ENCODE measurements at regions not wholly inside any gene's neighbourhood (a gene's known extent, or its start where the extent isn't known, plus 50 kb on each side); places are given as distances from the start of the nearest gene placed in this dataset.

DNA sequence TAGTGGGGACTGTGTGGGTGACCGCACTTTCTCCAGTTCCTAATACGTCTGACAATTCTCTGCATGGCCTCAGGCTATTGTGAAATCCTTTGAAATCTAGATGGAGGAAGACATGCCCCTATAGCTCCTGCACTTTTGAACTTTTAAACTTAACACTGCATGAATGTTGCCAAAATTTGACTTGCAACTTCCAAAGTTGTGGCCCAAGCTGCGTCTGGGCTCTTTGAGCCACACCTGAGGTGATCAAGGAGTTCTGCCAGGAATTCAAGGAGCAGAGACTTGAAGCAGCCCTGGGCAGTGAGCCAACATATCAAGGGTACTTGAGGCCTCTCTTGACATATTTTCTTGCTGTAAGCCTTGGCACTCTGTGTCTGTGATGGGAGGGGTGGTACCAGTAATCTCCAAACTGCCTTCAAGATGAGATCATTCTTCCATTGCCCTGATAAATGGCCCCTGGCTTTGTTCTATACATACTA is 1336.1 kb upstream of the CDH9 start:
- no peaks in the 10 kb centered on the region for H3K36me3 ChIP-seq (ENCODE audit: control insufficient read depth, insufficient read depth, low read length)
- no peaks in the 10 kb centered on the region for H3K9me3 ChIP-seq (ENCODE audit: control insufficient read depth, insufficient read depth, low read length)
- H3K4me3 ChIP-seq (ENCODE audit: low read depth, low read length): no peak overlapping the region
- H3K27me3 ChIP-seq (ENCODE audit: control insufficient read depth, insufficient read depth, low read length): no peaks in the 10 kb centered on the region
- H3K9ac ChIP-seq (ENCODE audit: low read depth, low read length): no peak overlapping the region
- no peaks in the 10 kb centered on the region for H3K4me1 ChIP-seq (ENCODE audit: control insufficient read depth, insufficient read depth, low read length)

DNA sequence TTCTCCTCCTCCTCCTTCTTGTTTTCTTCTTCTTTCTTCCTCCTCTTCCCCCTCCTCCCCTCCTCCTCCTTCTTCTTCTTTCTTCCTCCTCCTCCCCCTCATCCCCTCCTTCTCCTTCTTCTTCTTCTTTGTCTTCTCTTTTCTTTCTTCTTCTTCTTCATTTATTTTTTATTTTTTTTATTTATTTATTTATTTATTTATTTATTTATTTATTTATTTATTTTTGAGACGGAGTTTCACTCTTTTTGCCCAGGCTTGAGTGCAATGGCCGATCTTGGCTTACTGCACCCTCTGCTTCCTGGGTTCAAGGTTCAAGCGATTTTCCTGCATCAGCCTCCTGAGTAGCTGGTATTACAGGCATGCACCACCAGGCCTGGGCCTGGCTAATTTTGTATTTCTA is 1332.5 kb upstream of the CDH9 start:
- no peaks in the 10 kb centered on the region for H3K27me3 ChIP-seq (ENCODE audit: control insufficient read depth, insufficient read depth, low read length)
- H3K4me1 ChIP-seq (ENCODE audit: control insufficient read depth, insufficient read depth, low read length): no peaks in the 10 kb centered on the region
- no peak overlapping the region for H3K4me3 ChIP-seq (ENCODE audit: low read depth, low read length)
- no peak overlapping the region for H3K9ac ChIP-seq (ENCODE audit: low read depth, low read length)
- H3K36me3 ChIP-seq (ENCODE audit: control insufficient read depth, insufficient read depth, low read length): no peaks in the 10 kb centered on the region
- no peaks in the 10 kb centered on the region for H3K9me3 ChIP-seq (ENCODE audit: control insufficient read depth, insufficient read depth, low read length)

DNA sequence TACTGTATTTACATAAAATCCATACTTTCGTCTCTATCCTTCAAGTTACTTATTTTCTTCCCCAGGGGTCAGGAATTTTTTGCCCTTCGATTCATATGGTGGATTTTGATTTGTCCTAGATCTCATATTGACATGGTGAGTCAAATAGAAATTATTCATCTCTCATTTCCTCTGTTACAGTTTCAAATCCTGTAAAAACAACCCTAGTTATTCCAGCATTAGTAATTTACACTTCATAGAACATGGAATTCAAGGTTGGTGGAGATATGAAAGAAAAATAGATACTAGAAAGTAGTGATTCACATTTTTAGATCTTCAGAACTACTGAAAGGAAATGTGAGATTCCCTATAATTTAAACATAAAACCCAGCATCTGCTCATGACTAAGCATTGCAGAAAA is 1331.0 kb upstream of the CDH9 start:
- Histone ChIP-seq H3K36me3 (ENCODE audit: control insufficient read depth, insufficient read depth, low read length) (no peaks in the 10 kb centered on the region), H3K4me1 (ENCODE audit: control insufficient read depth, insufficient read depth, low read length) (no peaks in the 10 kb centered on the region), H3K9ac (ENCODE audit: low read depth, low read length) (no peak overlapping the region), H3K4me3 (ENCODE audit: low read depth, low read length) (no peak overlapping the region), H3K27me3 (ENCODE audit: control insufficient read depth, insufficient read depth, low read length) (no peaks in the 10 kb centered on the region), H3K9me3 (ENCODE audit: control insufficient read depth, insufficient read depth, low read length) (no peaks in the 10 kb centered on the region)

DNA sequence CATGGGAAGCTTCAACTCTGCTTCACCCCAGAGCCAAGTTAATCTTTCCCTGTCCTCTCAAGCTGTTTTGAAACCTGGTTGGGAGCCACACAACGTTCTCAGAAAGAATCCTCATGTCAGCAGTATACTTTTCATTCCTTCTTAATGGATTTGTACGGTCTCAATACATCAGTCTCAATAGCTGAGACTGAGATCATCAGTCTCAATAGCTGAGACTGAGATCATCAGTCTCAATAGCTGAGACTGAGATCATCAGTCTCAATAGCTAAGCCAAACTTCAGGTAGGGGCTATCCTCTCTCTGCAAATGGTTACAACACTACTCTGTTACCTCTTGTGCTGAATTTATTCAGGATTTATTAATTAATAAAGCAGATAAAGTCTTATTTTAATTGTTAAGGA is 1317.4 kb upstream of the CDH9 start:
- H3K9me3 ChIP-seq (ENCODE audit: control insufficient read depth, insufficient read depth, low read length): no peaks in the 10 kb centered on the region
- H3K4me1 ChIP-seq (ENCODE audit: control insufficient read depth, insufficient read depth, low read length): no peaks in the 10 kb centered on the region
- H3K4me3 ChIP-seq (ENCODE audit: low read depth, low read length): no peak overlapping the region
- H3K9ac ChIP-seq (ENCODE audit: low read depth, low read length): no peak overlapping the region
- no peaks in the 10 kb centered on the region for H3K36me3 ChIP-seq (ENCODE audit: control insufficient read depth, insufficient read depth, low read length)
- H3K27me3 ChIP-seq (ENCODE audit: control insufficient read depth, insufficient read depth, low read length): no peaks in the 10 kb centered on the region

DNA sequence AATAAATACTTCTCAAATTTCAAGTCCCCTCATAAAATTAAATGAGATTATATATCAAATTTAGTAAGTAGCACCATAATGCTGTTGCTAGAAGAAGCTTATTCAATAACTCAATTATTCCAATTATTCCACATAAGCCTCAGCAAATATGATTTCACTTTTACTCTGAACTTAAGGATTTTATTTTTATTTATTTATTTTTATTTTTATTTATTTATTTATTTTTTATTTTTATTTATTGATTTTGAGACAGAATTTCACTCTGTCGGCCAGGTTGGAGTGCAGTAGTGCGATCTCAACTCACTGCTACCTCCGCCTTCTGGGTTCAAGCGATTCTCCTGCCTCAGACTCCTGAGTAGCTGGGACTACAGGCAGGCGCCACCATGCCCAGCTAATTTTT is 1308.3 kb upstream of the CDH9 start:
- Histone ChIP-seq H3K9ac (ENCODE audit: low read depth, low read length) (no peak overlapping the region), H3K36me3 (ENCODE audit: control insufficient read depth, insufficient read depth, low read length) (no peaks in the 10 kb centered on the region), H3K27me3 (ENCODE audit: control insufficient read depth, insufficient read depth, low read length) (no peaks in the 10 kb centered on the region), H3K4me1 (ENCODE audit: control insufficient read depth, insufficient read depth, low read length) (peaks cover 3% of the 10 kb centered on the region), H3K9me3 (ENCODE audit: control insufficient read depth, insufficient read depth, low read length) (no peaks in the 10 kb centered on the region), H3K4me3 (ENCODE audit: low read depth, low read length) (no peak overlapping the region)

DNA sequence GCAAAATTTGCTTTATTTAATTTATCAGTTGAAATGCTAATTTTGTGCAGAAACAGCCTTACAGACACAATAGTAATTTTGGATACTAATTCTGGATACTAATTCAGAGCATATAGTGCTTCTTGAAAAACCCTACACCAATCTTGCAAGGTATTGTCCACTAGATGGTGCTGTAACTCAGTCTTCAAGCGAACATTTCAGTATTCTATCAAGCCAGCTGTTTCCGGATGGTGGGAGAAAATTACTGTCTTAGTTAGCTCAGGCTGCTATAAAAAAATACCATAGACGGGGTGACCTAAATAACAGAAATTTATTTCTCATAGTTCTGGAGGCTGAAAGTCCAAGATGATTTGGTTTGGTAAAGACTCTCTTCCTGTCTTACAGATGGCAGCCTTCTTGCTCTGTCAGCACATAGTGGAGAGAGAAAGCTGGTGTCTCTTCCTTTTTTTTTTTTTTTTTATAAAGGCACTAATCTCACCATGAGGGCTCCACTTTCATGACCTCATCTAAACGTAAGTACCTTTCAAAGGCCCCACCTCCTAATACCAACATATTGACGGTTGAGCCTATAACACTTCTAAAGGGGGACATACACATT is 1306.5 kb upstream of the CDH9 start:
- Histone ChIP-seq H3K4me1 (ENCODE audit: control insufficient read depth, insufficient read depth, low read length) (peaks cover 3% of the 10 kb centered on the region), H3K36me3 (ENCODE audit: control insufficient read depth, insufficient read depth, low read length) (no peaks in the 10 kb centered on the region), H3K27me3 (ENCODE audit: control insufficient read depth, insufficient read depth, low read length) (no peaks in the 10 kb centered on the region), H3K4me3 (ENCODE audit: low read depth, low read length) (no peak overlapping the region), H3K9ac (ENCODE audit: low read depth, low read length) (no peak overlapping the region), H3K9me3 (ENCODE audit: control insufficient read depth, insufficient read depth, low read length) (no peaks in the 10 kb centered on the region)

DNA sequence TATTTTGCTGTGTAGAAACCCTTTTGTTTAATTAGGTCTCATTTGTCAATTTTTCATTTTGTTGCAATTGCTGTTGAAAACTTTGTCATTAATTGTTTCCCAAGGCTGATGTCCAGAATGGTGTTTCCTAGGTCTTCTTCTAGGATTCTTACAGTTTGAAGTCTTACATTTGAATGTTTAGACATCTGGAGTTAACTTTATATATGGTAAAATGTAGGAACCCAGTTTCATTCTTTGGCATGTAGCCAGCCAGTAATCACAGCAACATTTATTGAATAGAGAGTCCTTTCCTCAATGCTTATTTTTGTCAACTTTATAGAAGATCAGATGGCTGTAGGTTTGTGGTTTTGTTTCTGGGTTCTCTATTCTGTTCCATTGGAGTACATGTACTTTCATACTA is 1290.8 kb upstream of the CDH9 start:
- Histone ChIP-seq H3K9me3 (ENCODE audit: control insufficient read depth, insufficient read depth, low read length) (no peaks in the 10 kb centered on the region), H3K4me3 (ENCODE audit: low read depth, low read length) (no peak overlapping the region)

DNA sequence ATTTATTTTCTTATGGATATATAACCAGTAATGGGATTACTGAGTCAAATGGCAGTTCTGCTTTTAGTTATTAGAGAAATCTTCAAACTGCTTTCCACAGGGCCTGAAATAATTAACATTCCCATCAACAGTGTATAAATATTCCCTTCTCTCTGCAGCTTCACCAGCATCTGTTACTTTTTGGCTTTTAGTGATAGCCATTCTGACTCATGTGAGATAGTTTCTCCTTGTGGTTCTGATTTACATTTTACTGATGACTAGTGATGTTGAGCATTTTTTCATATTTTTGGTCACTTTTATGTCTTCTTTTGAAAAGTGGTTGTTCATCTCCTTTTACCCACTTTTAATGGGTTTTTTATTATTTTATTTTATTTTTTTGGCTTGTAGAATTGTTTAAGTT is 1290.3 kb upstream of the CDH9 start:
- Histone ChIP-seq H3K36me3 (ENCODE audit: control insufficient read depth, insufficient read depth, low read length) (no peaks in the 10 kb centered on the region), H3K9ac (ENCODE audit: low read depth, low read length) (no peak overlapping the region), H3K4me1 (ENCODE audit: control insufficient read depth, insufficient read depth, low read length) (no peaks in the 10 kb centered on the region), H3K9me3 (ENCODE audit: control insufficient read depth, insufficient read depth, low read length) (no peaks in the 10 kb centered on the region), H3K4me3 (ENCODE audit: low read depth, low read length) (no peak overlapping the region), H3K27me3 (ENCODE audit: control insufficient read depth, insufficient read depth, low read length) (no peaks in the 10 kb centered on the region)

More for the DNA sequence above, 1290.8 kb upstream of the CDH9 start:
- Histone ChIP-seq H3K36me3 (ENCODE audit: control insufficient read depth, insufficient read depth, low read length) (no peaks in the 10 kb centered on the region), H3K9ac (ENCODE audit: low read depth, low read length) (no peak overlapping the region), H3K4me1 (ENCODE audit: control insufficient read depth, insufficient read depth, low read length) (no peaks in the 10 kb centered on the region), H3K27me3 (ENCODE audit: control insufficient read depth, insufficient read depth, low read length) (no peaks in the 10 kb centered on the region)

DNA sequence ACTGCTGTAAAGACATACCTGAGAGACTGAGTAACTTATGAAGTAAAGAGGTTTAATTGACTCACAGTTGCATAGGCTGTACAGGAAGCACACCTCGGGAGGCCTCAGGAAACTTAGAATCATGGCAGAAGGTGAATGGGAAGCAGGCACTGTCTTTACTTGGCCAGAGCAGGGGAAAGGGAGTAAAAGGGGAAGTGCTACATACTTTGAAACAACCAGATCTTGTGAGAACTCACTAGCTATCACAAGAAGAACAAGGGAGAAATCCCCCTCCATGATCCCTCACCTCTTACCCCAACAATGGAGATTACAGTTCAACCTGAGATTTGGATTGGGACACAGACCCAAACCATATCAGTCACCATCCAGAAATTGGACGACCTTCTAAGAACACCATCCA is 1285.8 kb upstream of the CDH9 start:
- Histone ChIP-seq H3K9me3 (ENCODE audit: control insufficient read depth, insufficient read depth, low read length) (no peaks in the 10 kb centered on the region), H3K9ac (ENCODE audit: low read depth, low read length) (no peak overlapping the region), H3K4me3 (ENCODE audit: low read depth, low read length) (no peak overlapping the region), H3K27me3 (ENCODE audit: control insufficient read depth, insufficient read depth, low read length) (no peaks in the 10 kb centered on the region), H3K4me1 (ENCODE audit: control insufficient read depth, insufficient read depth, low read length) (no peaks in the 10 kb centered on the region), H3K36me3 (ENCODE audit: control insufficient read depth, insufficient read depth, low read length) (no peaks in the 10 kb centered on the region)

DNA sequence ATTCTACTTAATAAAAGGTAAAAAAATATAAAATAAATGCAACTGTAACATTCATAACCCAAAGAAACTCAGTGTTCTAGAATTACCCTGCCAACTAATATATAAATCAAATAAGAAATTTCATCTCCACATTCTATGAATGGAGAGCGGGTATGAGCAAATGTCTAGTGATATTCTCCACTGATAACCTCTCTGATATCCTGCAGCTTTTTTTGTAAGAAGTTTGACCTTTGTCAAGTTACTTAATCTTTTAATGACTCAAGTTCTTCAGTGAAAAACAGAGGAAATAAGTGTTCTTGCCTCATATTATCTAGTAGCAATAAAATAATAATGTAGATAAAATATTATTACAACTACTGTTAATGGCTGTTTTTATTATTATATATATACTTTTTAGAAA is 1275.6 kb upstream of the CDH9 start:
- Histone ChIP-seq H3K9me3 (ENCODE audit: control insufficient read depth, insufficient read depth, low read length) (no peaks in the 10 kb centered on the region), H3K9ac (ENCODE audit: low read depth, low read length) (no peak overlapping the region), H3K4me1 (ENCODE audit: control insufficient read depth, insufficient read depth, low read length) (no peaks in the 10 kb centered on the region), H3K27me3 (ENCODE audit: control insufficient read depth, insufficient read depth, low read length) (no peaks in the 10 kb centered on the region), H3K36me3 (ENCODE audit: control insufficient read depth, insufficient read depth, low read length) (no peaks in the 10 kb centered on the region), H3K4me3 (ENCODE audit: low read depth, low read length) (no peak overlapping the region)

DNA sequence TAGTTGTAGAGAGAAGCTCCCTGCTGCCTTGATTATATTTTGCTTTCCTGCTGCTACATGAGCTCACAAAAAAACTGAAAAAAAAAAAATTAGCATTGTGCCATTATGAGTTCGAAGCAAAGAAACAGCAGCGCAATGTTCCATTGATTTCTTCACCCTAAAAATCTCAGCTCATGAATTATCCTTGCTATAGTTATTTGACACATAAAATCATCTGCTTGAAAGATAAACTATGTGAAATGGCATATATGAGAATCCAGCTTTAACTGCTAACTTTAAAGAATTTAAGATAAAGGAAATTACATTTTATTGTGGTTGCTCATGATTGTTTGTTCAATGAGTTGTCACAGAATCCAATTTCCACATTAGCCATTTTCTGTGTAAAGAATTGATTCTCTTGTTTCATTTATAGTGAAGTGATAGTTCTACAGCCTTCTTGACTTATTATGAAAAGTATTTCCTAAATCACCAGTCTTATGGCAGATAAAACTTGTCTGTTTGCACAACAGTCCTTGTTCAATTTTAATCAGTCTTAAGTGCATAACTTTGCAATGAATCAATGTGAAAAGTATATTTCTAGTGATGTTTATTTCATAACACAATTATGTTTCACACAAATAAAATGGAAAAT is 1275.0 kb upstream of the CDH9 start:
- H3K9ac ChIP-seq (ENCODE audit: low read depth, low read length): no peak overlapping the region
- no peaks in the 10 kb centered on the region for H3K27me3 ChIP-seq (ENCODE audit: control insufficient read depth, insufficient read depth, low read length)
- no peaks in the 10 kb centered on the region for H3K4me1 ChIP-seq (ENCODE audit: control insufficient read depth, insufficient read depth, low read length)
- H3K9me3 ChIP-seq (ENCODE audit: control insufficient read depth, insufficient read depth, low read length): no peaks in the 10 kb centered on the region
- no peaks in the 10 kb centered on the region for H3K36me3 ChIP-seq (ENCODE audit: control insufficient read depth, insufficient read depth, low read length)
- no peak overlapping the region for H3K4me3 ChIP-seq (ENCODE audit: low read depth, low read length)

DNA sequence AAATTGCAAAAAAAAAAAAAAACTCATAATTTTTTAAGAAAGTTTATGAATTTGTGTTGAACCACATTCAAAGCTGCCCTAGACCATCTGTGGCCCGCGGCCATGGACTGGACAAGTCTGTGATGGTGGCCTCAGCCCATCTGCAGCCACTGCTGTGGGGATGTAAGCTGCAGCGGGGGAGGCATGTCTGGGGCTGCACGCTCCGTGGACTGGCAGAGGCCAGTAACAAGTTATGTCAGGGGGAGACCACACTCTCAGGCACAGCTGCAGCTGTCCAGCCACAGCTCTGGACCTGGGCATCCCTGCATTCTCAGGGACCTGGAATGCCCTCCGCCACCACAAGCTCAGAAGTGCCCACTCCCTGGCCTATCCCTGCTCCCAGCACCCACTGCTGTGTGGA is 1272.3 kb upstream of the CDH9 start:
- H3K4me1 ChIP-seq (ENCODE audit: control insufficient read depth, insufficient read depth, low read length): no peaks in the 10 kb centered on the region
- no peaks in the 10 kb centered on the region for H3K9me3 ChIP-seq (ENCODE audit: control insufficient read depth, insufficient read depth, low read length)
- no peaks in the 10 kb centered on the region for H3K36me3 ChIP-seq (ENCODE audit: control insufficient read depth, insufficient read depth, low read length)
- no peak overlapping the region for H3K4me3 ChIP-seq (ENCODE audit: low read depth, low read length)
- no peaks in the 10 kb centered on the region for H3K27me3 ChIP-seq (ENCODE audit: control insufficient read depth, insufficient read depth, low read length)
- H3K9ac ChIP-seq (ENCODE audit: low read depth, low read length): no peak overlapping the region
